Myocyte (in vitro differentiated cells): ENCODE measurements at regions not wholly inside any gene's neighbourhood (a gene's known extent, or its start where the extent isn't known, plus 50 kb on each side); places are given as distances from the start of the nearest gene placed in this dataset.

Source experiments
- DNase-seq: peaks from one replicate; pipeline ENCODE4 v3.0.0-alpha.2; 2012; ENCODE audit warnings: low read depth

DNA sequence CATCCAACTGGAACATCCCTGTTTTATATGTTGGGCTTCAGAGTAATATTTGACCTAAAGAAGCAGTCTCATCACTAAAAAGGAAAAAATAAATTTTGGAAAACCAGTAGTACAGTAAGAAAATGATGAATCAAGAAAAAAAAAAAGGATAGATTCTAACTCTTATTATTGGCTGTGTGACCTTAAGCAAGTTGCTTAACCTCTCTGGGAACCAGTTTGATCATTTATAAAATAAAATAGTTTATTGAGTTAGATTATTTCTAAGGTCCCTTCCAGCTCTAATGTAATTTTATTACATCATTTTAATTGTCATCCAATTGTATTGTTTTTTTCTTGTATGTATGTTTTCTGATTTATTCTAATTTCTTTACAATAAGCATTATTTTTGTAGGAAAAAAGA, 127.0 kb downstream of the PRELID2 start:
- DNase-seq, result no peak

DNA sequence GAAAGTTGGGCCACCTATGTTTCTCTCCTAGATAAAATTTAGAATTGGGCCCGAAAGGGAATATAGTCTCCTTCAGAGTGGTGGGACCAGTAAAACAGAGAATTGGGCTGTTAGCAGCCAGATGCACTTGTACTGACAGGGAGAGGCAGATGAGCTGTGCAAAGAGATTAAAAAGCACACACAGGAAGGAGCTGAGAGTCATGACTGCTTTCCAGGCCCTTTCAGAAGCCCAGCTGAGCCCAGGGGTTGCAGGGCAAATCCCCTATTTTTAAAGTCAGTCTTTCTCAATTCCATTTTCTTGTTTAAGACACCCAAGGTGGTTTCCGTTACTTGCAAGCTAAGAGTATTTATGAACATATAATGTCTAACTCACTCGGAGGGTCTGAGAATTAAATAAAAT, 130.4 kb downstream of the PRELID2 start:
- no peak for DNase-seq

DNA sequence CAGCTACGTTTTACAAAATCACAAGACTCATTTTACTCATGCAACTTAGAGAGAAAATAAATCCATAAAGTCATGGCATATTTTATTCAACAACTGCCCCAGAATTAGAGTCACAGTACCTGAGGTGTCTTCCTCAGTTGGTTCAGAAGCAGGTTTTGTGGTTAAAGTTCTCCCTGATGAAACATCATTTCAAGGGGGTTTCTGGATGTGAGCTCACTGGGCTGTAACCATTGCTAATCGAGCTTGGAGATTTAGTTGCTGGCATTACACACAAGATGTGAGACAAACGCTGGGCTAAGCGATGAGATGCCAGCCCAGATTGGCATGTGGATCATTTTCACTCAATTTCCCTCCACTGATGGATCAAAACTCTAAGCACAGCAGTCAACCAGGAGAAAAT, 131.3 kb downstream of the PRELID2 start:
- no peak for DNase-seq

DNA sequence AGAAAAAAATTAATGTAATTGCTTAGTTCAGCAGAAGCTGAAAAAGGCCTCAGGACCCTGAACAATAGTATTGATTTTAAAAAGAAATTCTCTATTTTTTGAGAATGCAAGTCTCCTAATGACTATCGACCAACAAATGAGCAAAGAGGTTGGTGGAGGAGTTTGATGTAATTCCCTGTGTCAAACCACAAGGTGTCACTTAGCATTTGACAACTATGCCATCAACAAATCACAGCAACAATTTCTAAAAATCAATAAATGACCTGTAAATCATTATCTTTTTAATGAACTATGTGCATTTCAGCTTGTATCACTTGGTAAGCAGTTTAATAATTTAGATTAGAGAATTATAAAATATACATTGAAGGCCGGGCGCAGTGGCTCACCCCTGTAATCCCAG, 133.7 kb downstream of the PRELID2 start:
- DNase-seq, result no peak

DNA sequence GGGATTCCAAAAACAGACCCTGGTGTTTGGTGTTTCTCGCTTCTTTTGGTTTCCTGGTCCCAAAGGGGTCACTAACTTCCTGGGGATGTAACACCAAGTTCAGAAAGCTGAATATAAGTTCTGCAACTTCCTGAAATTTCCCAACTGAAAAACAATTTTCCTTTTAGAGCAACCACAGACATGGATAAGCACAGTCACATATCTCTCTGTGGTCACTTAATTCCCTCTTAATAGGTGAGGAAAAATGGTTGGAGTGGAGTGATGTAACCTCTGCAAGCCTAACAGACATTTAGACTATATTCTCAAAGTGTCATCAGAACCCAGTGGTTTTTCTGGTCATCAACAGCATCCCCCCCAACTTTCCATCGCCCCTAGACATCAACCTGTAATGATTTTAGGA, 135.3 kb downstream of the PRELID2 start:
- DNase-seq, result no peak

DNA sequence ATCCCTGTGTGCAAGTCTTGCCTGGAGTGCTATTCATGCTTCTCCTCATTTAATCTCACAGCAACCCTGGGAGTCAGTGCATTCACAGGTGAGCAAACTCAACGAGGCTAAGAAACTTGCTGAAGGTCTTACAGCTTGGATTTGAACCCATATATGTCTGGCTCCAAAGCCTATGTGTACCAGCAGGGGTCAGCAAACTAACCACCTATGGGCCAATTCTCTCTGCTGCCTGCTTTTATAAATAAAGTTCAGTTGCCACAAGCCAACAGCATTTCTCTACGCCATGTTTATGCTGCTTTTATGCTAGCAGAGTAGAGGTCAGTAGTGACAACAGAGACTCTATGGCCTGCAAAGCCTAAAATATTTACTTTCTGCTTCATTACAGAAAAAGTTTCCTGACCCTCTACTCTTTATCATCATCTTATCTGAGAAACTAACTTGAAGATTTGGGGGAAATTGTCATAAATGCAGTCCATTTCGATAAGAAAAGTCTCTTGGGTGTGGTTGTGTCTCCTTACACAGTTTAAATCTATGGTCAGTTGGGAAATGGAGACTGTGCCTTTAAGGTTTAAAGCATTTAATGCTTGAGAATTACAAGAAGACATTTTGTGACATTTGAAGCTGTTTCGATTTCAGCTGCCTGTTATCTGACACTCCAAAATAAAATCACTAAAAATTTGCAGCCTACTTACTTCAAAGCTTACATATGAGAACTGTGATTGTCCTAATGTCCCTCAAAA, 137.7 kb downstream of the PRELID2 start:
- DNase-seq, result peak; percentile 61

DNA sequence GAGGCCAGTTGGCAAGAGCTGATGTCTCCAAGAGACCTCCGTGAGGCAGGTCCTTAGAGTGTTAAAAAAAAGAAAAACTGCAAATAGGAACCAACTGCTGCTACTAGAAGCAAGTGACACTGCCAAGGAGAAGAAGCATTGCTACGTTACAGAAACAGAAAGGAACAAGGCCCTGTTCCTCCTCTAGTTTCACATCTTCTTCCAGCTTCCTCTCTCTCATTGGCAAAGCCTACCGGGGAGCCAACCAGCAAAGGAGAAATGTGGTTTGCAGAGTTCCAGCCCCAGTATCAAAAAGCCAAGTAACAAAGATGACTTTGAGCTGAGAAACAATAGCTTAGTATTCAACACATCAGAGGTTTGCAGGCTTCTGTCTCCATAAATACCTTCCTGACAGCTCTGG, 145.9 kb downstream of the PRELID2 start:
- no peak for DNase-seq

DNA sequence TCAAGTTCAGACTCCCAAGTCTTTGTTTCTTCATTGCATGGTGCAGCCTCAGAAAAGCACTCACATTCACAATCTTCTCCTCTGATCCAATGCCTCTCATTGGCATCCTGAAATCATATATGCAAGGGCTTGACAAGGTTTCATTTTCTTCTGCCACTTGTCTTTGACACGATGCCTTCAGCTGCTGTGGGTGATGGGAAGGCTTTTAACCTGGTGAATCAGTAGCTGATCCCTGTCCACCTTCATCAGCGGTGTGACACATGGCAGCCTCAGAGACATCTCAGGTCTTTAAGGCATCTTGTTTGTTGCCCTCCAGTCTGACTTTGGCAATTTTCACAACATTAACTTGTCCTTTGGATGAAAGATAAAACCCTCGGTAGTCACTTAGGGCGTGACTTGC, 147.2 kb downstream of the PRELID2 start:
- no peak for DNase-seq

DNA sequence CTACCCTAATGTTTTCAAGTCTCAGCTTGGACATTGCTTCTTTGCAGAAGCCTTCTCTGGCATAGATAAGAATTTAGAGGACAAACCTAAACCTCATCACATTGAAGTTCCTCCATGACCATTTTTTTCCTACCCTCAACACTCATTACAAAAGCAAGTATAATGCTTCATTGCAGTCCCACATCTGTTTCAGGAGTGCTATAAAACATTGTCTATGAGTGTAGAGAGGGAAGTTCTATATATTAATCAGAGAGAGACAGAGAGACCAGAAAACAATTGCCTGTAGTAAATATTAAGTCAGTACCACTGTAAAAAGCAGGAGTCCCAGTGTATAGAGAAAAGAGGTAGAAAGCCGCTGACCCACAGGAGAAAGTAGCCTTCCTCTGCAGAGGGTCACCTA, 149.7 kb downstream of the PRELID2 start:
- no peak for DNase-seq

DNA sequence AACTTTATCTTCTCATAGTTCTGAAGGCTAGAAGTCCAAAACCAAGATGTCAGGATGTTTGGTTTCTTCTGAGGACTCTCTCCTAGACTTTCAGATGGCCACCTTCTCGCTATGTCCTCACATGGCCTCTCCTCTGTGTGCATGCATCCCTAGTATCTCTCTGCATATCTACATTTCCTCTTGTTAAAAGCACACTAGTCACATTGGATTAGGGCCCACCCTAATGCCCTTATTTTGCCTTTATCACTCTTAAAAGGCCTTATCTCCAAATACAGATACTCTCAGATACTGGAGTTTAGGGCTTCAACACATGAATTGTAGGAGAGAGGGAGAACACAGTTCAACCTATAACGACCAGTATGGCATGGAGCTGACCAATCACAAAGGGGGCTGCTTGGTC, 151.7 kb downstream of the PRELID2 start:
- DNase-seq, result no peak

DNA sequence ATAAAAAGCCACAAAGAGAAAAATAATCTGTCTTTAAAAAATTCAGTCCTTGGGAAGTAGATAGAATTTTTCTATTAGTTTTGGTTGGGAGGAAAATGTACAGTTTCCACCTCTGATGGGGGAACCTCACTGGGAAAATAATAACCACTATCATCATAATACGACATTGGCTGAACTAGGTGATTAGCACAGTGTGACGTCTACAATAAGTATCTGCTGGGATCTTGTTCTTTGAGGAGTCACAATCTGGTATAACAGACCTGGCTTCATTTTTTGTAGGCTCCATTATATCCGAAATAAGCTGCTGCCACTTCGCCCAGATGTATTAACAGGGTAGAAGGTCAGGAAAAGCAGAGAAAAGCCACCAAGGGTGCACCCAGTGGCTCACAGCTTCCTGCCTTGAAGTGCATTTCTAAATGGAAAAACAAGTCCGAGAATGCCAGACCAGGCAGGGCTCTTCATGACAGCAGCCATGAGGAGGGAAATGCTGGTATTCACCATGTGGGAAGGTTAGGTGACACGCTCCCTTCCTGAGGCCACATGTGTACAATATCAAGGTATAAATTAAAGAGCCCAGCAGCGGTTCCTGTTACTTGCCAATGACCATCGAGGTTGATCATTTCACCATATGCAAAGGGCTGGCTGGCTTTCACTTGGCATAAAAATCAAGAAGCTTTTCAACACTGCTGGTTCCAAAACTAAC, 152.8 kb downstream of the PRELID2 start:
- DNase-seq, result no peak

DNA sequence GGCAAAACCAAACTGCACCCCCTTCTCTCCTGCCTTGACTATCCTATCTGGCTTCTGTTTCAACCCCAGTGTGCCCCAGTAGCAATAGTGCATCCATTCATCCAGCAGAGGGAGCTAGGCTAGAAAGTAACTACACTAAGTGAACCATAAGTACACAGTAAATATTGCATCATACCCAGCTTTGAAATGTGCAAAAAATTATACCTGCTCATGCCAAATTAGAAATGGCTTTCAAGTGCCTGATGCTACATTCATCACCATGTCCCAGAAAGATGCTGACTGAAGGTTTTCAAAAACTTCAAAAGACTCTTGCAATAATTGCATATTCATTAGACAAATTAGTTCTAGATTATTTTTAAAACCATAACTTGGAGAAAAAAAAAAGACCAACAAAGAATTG, 153.5 kb downstream of the PRELID2 start:
- DNase-seq, result peak; percentile 76

DNA sequence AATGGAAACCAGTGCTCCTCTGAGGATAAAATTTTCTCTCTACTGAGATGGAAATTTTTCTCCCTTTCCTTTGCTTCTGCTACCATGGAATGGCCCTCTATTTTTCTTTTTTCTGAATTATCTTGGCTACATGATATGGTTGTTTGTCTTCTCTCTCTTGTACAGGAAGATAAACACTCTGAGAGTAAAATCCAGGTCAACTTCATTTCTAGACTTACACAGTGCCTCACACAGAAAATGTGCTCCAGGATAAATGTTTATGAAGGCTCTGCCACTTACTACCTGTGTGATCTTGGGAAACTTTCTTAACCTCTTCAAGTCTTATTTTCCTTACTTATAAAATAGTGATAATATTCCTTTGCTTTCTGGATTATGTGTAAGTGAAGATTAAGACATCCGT, 153.9 kb downstream of the PRELID2 start:
- DNase-seq, result no peak

DNA sequence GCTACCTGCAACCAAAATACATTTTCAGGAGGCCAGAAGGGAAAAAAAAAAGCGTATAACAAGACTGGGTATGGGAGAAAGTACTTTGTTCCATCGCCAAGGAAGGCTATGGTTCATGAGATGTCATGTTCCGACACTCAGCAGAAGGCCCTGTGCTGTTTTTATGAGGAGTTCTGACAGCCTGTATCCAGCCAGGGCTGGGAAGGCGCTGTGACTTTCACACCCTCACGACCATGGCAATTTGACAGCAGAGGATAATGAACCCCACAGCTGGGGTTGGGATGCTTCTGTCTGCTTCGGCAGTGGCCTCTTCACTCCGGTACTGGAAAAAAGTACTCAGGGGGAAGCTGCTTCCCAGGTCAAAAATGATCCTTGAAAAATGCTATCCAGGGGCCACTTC, 154.4 kb downstream of the PRELID2 start:
- DNase-seq, result no peak

DNA sequence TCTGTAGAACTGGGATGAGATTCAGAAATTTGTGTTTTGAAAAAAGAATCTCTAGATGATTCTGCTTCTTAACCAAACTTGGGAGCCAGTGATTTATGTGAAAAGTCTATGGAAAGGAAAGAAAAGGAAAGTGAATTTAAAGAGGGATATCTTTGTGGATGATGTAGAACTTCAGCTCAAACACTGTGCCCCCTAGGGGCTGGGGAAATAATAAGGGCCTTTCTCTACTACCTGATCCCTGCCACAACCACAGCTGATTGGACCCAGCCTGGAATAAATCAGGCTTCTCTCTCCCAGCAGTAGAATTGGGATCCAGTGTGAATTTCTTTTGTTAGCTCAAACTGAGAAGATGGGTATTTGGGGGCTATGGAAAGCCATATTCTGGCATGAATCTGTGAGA, 155.0 kb downstream of the PRELID2 start:
- DNase-seq, result peak; percentile 22

DNA sequence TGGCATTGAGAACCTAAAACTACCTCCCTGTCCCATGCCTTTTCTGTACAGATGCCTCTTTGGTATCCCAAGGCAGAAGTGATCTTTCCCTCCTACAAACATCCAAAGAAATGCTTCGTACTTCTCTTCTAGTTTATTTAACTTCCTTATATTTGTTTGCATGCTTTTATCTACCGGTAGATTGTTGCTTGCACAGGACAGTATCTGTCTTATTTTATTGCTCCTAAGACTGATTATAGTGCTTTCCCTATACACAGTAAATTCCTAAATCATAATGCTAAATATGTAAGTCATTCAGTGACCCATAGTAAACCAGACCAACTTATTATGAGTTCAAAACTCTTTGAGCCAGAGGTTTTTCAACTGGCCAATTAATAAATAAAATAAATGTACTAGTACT, 156.9 kb downstream of the PRELID2 start:
- no peak for DNase-seq

DNA sequence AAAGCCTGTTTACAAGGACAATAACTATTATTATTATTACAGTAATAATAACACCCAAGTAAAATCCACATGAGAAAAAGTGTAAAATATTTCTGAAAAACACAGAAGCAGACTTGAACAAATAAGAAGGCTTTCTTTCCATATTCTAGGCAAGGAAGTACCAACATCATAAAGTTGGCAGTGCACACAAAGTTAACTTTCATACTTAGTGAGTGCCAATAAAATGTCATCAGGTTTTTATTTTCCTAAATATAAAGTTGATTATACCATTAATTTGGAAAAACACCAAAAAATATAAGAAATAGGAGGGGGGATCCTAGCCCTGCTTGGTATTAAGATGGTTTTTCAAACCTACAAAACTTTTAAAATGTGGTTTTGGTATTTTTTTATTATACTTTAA, 161.4 kb downstream of the PRELID2 start:
- DNase-seq, result no peak

DNA sequence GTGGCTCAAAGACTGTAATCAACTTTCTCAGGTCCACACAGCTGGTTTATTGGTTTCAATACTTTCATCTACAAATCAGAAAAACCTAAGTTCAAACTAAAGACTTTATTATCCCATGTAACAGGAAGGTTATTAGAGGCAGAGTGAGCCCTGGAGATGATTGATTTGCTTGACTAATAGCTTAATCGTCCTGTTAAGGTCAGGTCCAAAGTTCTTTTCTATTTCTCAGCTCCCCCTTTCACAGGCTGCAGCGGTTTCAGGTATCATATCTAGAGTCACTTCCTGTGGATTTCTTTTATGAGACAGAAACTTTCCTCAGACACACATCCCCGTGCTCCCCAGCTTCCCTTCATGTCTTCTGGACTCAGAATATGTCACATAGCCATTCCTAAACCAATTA, 166.4 kb downstream of the PRELID2 start:
- no peak for DNase-seq

DNA sequence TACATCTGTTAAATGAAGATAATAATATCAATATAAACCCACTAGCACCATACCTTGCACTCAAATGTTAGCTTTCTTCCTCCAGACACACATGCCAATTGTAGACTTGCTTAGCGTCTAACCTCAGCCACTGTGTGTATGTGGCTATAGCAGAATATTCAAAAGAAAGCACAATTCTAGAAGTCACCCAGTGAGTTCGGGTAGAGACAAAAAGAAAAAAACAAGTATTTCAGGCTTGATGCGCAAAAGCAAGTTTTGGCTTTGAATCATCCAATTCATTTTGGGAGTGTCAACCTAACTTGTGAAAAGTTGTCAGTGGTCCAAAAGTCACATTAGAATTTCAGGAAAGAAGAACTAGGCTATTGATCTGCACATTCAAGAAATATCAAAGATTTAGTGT, 167.4 kb downstream of the PRELID2 start:
- no peak for DNase-seq

DNA sequence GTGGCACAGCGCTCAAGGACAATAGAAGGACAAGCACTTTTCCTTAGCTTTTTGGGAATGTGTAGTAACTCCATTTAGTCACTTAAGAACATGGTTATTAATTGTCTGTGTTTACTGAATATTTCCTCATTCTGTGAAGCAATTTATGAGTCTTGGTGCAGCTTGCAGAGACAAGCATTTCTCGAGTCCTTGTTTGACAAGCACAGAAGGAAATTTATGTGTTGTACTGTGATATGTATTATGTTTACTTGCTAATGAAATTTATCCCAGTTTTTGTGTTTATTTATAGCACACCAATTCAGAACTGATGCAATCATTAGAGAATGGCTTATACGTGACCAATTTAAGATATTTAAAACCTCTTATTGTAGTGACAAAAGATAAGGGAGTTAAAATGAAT, 168.6 kb downstream of the PRELID2 start:
- no peak for DNase-seq

DNA sequence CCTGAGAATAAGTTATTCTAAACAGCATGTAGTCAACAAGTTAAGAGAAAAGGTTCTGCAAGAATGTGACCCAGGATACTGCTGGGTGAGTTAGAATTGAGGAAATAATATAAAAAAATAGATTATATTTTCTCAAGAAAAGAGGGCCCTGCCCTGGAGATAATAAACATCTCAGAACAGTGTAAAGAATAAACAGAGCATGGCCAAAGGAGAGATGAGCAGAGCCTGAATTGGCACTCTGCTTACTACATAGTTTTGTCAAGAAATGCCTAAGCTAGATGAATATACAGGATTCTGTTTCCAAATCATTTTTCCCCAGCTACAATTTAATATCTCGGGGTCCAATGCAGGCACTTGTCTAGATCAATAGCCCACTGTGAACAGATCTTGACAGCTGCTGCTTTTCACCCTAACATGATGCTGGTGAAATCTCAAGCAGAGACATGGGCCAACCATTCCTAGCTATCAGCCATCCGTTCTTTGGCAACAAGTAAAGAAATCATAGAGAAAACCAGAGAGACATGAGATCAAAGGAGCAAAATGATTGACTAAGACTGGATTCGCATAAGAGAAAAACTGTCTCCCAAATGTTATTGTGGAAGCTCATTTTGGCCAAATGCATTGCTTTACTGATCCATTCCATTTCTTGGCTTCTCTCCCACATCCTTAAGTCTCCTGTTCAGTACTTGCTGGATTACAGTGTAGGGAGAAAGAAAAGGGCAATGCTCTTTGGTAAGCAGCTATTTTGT, 173.2 kb downstream of the PRELID2 start:
- DNase-seq, result no peak

DNA sequence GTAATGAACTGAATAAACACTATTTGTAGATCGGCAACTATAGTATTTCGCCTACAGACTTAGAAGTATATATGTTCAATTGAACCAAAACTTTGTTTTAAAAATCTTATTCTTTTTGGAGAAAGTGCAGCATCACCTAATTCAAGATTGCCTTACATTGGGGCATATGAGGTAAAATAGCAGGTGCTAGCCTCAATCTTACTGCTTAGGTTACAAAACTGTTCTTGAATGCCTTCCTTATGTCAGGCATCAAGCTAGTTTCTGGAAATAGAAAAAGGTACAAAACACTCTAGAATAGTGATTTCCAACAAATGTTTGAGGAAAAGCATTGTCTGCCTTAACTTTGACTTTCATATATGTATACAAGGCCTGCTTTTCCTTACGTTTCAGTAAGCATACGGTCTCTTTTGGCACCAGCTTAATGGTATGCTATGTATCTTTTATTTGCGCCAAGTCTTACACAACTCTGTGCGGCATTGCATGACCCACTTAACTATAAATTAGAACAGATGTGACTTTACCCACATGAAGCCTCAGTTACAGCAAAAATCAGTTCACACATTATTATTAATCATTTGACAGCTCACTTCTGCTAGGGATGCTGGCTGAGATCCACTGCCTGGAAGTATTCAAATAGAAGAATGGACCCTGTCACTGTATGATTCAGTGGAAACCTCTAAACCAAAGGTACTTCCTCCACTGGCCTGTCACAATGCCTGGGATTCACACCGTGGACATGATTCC, 174.1 kb downstream of the PRELID2 start:
- no peak for DNase-seq
